HL-60 (cell line): ENCODE measurements at regions not wholly inside any gene's neighbourhood (a gene's known extent, or its start where the extent isn't known, plus 50 kb on each side); places are given as distances from the start of the nearest gene placed in this dataset.

Source experiments
- DNase-seq, 2 experiments: peaks; one replicate each; pipeline ENCODE4 v3.0.0-alpha.2; 2010 to 2020; ENCODE audit warnings: low read depth in 1 of 2, low spot score in 1 of 2
- H3K27ac ChIP-seq: fragments of 250-450 bp; sonication (Bioruptor Pico); replicated peaks from 2 replicates; pipeline ENCODE4 v1.5.1; 2020; ENCODE audit warnings: mild to moderate bottlenecking, moderate library complexity
- H3K27me3 ChIP-seq: fragments of 250-450 bp; sonication (Bioruptor Pico); 2 replicates; pipeline ENCODE4 v1.5.1; 2021; ENCODE audit warnings: mild to moderate bottlenecking, moderate library complexity; ENCODE audit not compliant: insufficient read depth, poor library complexity, severe bottlenecking
- H3K4me3 ChIP-seq: replicated peaks from 2 replicates; pipeline ENCODE4 v1.5.1; 2011; ENCODE audit warnings: mild to moderate bottlenecking, control low read depth, low read length; ENCODE audit not compliant: insufficient read depth
- CTCF ChIP-seq: IDR thresholded peaks from one replicate; pipeline ENCODE4 v1.5.1; 2011; ENCODE audit warnings: low read length, control low read depth, inconsistent platforms; ENCODE audit not compliant: insufficient read depth
- GABPA ChIP-seq: IDR thresholded peaks from 2 replicates; pipeline ENCODE4 v1.6.1; 2012; ENCODE audit warnings: low read depth
- POLR2AphosphoS5 ChIP-seq: IDR thresholded peaks from 2 replicates; pipeline ENCODE4 v1.6.1; 2012; ENCODE audit warnings: low read depth
- SPI1 ChIP-seq: IDR thresholded peaks from 2 replicates; pipeline ENCODE4 v1.6.1; 2012; ENCODE audit warnings: low read depth, mild to moderate bottlenecking, borderline replicate concordance
- TF ChIP-seq, protein P1 (sequence below): IDR thresholded peaks from 2 replicates; pipeline ENCODE4 v1.6.1; 2012; ENCODE audit warnings: low read depth; ENCODE audit not compliant: insufficient replicate concordance

DNA sequence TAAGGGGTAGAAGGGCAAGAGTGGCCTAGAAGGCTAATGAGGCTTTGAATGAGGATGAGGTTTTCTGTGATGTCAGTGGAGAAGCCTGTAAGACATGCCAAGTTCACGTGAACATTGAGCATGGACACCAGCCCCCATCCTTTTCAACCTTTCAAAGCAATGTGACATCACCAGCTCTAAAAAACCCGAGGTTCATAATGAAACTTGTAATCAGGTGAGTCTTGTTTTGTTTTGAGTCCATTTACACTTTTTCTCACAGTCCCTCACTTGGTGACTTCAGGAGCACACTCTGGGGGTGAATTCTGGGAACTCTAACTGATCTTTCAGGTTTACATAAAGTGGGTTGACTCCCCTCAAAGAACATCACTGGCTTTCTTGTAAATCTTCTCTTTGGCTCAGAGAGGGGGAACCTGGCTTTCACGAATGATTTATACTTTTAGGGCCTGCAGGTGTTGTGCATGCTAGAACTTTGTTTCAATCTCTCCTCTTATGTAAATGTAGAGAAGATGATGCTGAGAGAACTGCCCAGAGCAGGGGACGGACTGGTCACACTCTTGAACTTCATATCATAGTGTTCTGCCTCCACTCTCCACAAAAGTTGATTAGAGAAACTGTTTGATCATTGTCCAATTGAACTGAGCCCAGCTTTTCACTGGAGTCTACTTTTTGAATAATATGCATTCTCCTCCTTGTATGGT, 224.7 kb upstream of the SATB1 start:
- Histone ChIP-seq H3K27ac (no peak overlapping the region), H3K4me3 (no peak overlapping the region), H3K27me3 (no peaks in the 10 kb centered on the region)
- TF ChIP-seq CTCF, result no peak
- TF ChIP-seq, protein P1, sequence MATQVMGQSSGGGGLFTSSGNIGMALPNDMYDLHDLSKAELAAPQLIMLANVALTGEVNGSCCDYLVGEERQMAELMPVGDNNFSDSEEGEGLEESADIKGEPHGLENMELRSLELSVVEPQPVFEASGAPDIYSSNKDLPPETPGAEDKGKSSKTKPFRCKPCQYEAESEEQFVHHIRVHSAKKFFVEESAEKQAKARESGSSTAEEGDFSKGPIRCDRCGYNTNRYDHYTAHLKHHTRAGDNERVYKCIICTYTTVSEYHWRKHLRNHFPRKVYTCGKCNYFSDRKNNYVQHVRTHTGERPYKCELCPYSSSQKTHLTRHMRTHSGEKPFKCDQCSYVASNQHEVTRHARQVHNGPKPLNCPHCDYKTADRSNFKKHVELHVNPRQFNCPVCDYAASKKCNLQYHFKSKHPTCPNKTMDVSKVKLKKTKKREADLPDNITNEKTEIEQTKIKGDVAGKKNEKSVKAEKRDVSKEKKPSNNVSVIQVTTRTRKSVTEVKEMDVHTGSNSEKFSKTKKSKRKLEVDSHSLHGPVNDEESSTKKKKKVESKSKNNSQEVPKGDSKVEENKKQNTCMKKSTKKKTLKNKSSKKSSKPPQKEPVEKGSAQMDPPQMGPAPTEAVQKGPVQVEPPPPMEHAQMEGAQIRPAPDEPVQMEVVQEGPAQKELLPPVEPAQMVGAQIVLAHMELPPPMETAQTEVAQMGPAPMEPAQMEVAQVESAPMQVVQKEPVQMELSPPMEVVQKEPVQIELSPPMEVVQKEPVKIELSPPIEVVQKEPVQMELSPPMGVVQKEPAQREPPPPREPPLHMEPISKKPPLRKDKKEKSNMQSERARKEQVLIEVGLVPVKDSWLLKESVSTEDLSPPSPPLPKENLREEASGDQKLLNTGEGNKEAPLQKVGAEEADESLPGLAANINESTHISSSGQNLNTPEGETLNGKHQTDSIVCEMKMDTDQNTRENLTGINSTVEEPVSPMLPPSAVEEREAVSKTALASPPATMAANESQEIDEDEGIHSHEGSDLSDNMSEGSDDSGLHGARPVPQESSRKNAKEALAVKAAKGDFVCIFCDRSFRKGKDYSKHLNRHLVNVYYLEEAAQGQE, result no peak
- no peak for TF ChIP-seq POLR2AphosphoS5
- DNase-seq, result no peak

DNA sequence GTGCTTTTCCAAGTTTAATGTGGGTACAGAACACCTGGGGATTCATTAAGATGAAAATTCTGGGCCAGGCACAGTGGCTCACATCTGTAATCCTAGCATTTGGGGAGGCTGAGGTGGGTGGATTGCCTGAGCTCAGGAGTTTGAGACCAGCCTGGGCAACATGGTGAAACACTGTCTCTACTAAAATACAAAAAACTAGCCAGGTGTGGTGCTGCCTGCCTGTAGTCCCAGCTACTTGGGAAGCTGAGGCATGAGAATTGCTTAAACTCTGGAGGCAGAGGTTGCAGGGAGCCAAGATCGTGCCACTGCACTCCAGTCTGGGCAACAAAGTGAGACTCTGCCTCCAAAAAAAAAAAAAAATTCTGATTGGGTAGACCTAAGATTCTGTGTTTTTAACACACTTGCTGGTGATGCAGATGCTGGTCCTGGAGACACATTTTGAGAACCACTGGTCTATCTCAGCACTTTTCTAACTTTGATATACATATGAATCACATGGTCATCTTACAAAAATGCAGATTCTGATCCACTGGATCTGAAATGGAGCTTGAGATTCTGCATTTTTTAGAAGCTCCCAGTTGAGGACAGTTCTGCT, 223.8 kb upstream of the SATB1 start:
- H3K27me3 ChIP-seq, result no peaks in the 10 kb centered on the region
- TF ChIP-seq SPI1 (no peak), CTCF (no peak), POLR2AphosphoS5 (no peak), GABPA (no peak)
- TF ChIP-seq, protein P1, result no peak
- H3K4me3 ChIP-seq, result no peak overlapping the region
- H3K27ac ChIP-seq, result no peak overlapping the region
- no peak for DNase-seq

DNA sequence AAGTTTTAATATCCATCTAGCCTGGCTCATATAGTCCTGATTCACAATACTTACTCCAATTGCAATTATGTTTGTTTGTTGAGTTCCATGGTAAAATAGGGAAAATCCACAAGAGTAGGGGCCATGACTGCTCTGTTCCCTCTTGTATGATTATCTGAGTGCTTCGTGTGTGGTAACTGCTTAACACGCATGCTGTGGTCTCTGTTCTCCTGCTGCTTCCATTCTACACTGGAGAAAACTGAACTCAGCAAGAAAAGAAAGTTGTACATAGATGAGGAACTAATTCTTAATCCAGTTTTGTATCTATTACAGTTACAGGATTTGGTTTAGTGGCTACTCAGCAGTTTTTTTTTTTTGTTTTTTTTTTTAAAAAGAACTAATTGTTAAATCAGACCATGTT, 223.0 kb upstream of the SATB1 start:
- TF ChIP-seq CTCF, result no peak
- TF ChIP-seq POLR2AphosphoS5, result no peak
- no peak for TF ChIP-seq SPI1
- TF ChIP-seq, protein P1, result no peak
- no peak for TF ChIP-seq GABPA
- Histone ChIP-seq H3K4me3 (no peak overlapping the region), H3K27ac (no peak overlapping the region), H3K27me3 (no peaks in the 10 kb centered on the region)
- no peak for DNase-seq
